HCEC 1CT (cell line): ENCODE measurements at regions not wholly inside any gene's neighbourhood (a gene's known extent, or its start where the extent isn't known, plus 50 kb on each side); places are given as distances from the start of the nearest gene placed in this dataset.
"Not testable (repeated sequence)": the region's sequence is repeated elsewhere in the genome, so short reads cannot be mapped to it uniquely, and the experiment has no call there.

Source experiments
- DNase-seq: peaks from one replicate; pipeline ENCODE4 v3.0.0-alpha.2; 2017

- no peak for DNase-seq
Measured at GRCh38 chr13:74557870-74558269, 423.7 kb upstream of the KLF12 start.

- DNase-seq, result no peak
Measured at GRCh38 chr13:74555651-74556420, 421.6 kb upstream of the KLF12 start.

GRCh38 chr13:74555276-74555625 lies 421.0 kb upstream of the KLF12 start:
- no peak for DNase-seq

GRCh38 chr13:74554569-74555275 lies 420.5 kb upstream of the KLF12 start:
- no peak for DNase-seq

- DNase-seq, result no peak
Measured at GRCh38 chr13:74550039-74550438, 415.8 kb upstream of the KLF12 start.

GRCh38 chr13:74536649-74537048 lies 402.4 kb upstream of the KLF12 start:
- DNase-seq, result not testable (repeated sequence)

- DNase-seq, result no peak
Measured at GRCh38 chr13:74533226-74533625, 399.0 kb upstream of the KLF12 start.

GRCh38 chr13:74530011-74530410 lies 395.8 kb upstream of the KLF12 start:
- no peak for DNase-seq

- DNase-seq, result no peak
Measured at GRCh38 chr13:74528734-74529513, 394.7 kb upstream of the KLF12 start.

GRCh38 chr13:74523057-74523456 lies 388.9 kb upstream of the KLF12 start:
- no peak for DNase-seq

- DNase-seq, result no peak
Measured at GRCh38 chr13:74511523-74511922, 377.3 kb upstream of the KLF12 start.

- DNase-seq, result no peak
Measured at GRCh38 chr13:74487091-74487722, 353.0 kb upstream of the KLF12 start.

- no peak for DNase-seq
Measured at GRCh38 chr13:74485757-74486156, 351.6 kb upstream of the KLF12 start.

- no peak for DNase-seq
Measured at GRCh38 chr13:74479124-74479523, 344.9 kb upstream of the KLF12 start.

- no peak for DNase-seq
Measured at GRCh38 chr13:74476788-74477187, 342.6 kb upstream of the KLF12 start.

- DNase-seq, result no peak
Measured at GRCh38 chr13:74476365-74476764, 342.2 kb upstream of the KLF12 start.

GRCh38 chr13:74466864-74467263 lies 332.7 kb upstream of the KLF12 start:
- no peak for DNase-seq

GRCh38 chr13:74466020-74466419 lies 331.8 kb upstream of the KLF12 start:
- no peak for DNase-seq

GRCh38 chr13:74465271-74465670 lies 331.1 kb upstream of the KLF12 start:
- no peak for DNase-seq

GRCh38 chr13:74464670-74465069 lies 330.5 kb upstream of the KLF12 start:
- no peak for DNase-seq

- DNase-seq, result no peak
Measured at GRCh38 chr13:74461011-74461410, 326.8 kb upstream of the KLF12 start.

GRCh38 chr13:74452881-74453280 lies 318.7 kb upstream of the KLF12 start:
- DNase-seq, result no peak

GRCh38 chr13:74452176-74452575 lies 318.0 kb upstream of the KLF12 start:
- no peak for DNase-seq
